ENCODE measurements at regions not wholly inside any gene's neighbourhood (a gene's known extent, or its start where the extent isn't known, plus 50 kb on each side); places are given as distances from the start of the nearest gene placed in this dataset.

DNA sequence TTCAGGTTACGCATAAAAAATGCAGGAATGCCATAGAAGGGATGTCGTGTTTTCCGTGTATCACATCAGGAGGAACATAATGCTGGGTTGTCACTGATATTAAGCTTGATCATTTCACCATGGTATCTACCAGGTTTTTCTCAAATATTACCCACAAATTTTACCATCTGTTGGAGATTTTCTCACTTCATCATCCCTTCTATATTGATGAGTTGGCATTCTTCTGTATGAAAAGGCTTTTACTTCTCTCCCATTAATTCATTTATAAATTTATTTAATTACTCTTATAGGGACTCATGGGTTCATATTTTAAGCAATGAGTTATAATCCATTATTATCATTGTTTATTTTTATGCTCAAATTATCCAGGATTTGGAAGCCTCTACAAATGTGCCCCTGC, 608.2 kb downstream of the EPHA4 start:
- Histone ChIP-seq H2AFZ (ENCODE audit: low read length) (no peak overlapping the region), H3K79me2 (ENCODE audit: insufficient read depth, low read length) (no peaks in the 10 kb centered on the region), H3K36me3 (ENCODE audit: insufficient read depth, low read length) (no peaks in the 10 kb centered on the region), H3K4me3 (ENCODE audit: insufficient read depth, low read length) (no peak overlapping the region), H3K4me1 (ENCODE audit: insufficient read depth, low read length) (no peaks in the 10 kb centered on the region), H3K27ac (ENCODE audit: low read depth, low read length) (no peak overlapping the region), H3K4me2 (ENCODE audit: insufficient read depth, low read length) (no peak overlapping the region), H3K27me3 (ENCODE audit: insufficient read depth, low read length) (no peaks in the 10 kb centered on the region), H4K20me1 (ENCODE audit: insufficient read depth, low read length) (no peaks in the 10 kb centered on the region), H3K9me3 (ENCODE audit: low read depth, low read length) (no peaks in the 10 kb centered on the region)
- no peak for DNase-seq (ENCODE audit: insufficient read length, low spot score, missing footprints)
- TF ChIP-seq, protein P1, sequence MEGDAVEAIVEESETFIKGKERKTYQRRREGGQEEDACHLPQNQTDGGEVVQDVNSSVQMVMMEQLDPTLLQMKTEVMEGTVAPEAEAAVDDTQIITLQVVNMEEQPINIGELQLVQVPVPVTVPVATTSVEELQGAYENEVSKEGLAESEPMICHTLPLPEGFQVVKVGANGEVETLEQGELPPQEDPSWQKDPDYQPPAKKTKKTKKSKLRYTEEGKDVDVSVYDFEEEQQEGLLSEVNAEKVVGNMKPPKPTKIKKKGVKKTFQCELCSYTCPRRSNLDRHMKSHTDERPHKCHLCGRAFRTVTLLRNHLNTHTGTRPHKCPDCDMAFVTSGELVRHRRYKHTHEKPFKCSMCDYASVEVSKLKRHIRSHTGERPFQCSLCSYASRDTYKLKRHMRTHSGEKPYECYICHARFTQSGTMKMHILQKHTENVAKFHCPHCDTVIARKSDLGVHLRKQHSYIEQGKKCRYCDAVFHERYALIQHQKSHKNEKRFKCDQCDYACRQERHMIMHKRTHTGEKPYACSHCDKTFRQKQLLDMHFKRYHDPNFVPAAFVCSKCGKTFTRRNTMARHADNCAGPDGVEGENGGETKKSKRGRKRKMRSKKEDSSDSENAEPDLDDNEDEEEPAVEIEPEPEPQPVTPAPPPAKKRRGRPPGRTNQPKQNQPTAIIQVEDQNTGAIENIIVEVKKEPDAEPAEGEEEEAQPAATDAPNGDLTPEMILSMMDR (IDR thresholded peaks at IDR 0.05; ENCODE audit: extremely low read depth, low read depth, low read length): no peak

DNA sequence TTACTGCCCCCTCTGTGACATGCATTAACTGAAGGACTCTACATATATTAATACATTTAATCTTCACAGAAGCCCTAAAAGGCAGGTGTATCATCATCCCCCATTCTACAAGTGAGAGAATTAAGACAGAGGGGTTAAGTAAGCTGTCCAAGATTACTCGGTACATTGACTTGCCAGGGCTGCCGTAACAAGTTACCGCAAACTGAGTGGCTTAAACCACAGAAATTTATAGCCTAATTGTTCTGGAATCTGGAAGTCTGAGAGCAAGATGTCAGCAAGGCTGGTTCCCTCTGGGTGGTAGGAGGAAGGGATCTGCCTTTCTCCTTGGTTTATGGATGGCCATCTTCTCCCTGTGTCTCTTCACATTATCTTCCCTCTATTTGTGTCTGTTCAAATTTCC, 605.5 kb downstream of the EPHA4 start:
- Histone ChIP-seq H4K20me1 (ENCODE audit: insufficient read depth, low read length) (no peaks in the 10 kb centered on the region), H3K36me3 (ENCODE audit: insufficient read depth, low read length) (no peaks in the 10 kb centered on the region), H3K27me3 (ENCODE audit: insufficient read depth, low read length) (no peaks in the 10 kb centered on the region), H3K9me3 (ENCODE audit: low read depth, low read length) (no peaks in the 10 kb centered on the region), H3K4me1 (ENCODE audit: insufficient read depth, low read length) (no peaks in the 10 kb centered on the region), H3K4me2 (ENCODE audit: insufficient read depth, low read length) (no peak overlapping the region), H2AFZ (ENCODE audit: low read length) (no peak overlapping the region), H3K4me3 (ENCODE audit: insufficient read depth, low read length) (no peak overlapping the region), H3K79me2 (ENCODE audit: insufficient read depth, low read length) (no peaks in the 10 kb centered on the region), H3K27ac (ENCODE audit: low read depth, low read length) (no peak overlapping the region)
- DNase-seq (ENCODE audit: insufficient read length, low spot score, missing footprints): peak; percentile 29
- TF ChIP-seq, protein P1 (IDR thresholded peaks at IDR 0.05; ENCODE audit: extremely low read depth, low read depth, low read length): no peak

GRCh38 chr2:220969348-220969747, 602.8 kb downstream of the EPHA4 start:
- Histone ChIP-seq H3K36me3 (ENCODE audit: insufficient read depth, low read length) (no peaks in the 10 kb centered on the region), H3K27me3 (ENCODE audit: insufficient read depth, low read length) (no peaks in the 10 kb centered on the region), H3K4me2 (ENCODE audit: insufficient read depth, low read length) (no peak overlapping the region), H2AFZ (ENCODE audit: low read length) (no peak overlapping the region), H3K79me2 (ENCODE audit: insufficient read depth, low read length) (no peaks in the 10 kb centered on the region), H3K4me1 (ENCODE audit: insufficient read depth, low read length) (no peaks in the 10 kb centered on the region), H4K20me1 (ENCODE audit: insufficient read depth, low read length) (no peaks in the 10 kb centered on the region), H3K9me3 (ENCODE audit: low read depth, low read length) (no peaks in the 10 kb centered on the region), H3K27ac (ENCODE audit: low read depth, low read length) (no peak overlapping the region), H3K4me3 (ENCODE audit: insufficient read depth, low read length) (no peak overlapping the region)
- TF ChIP-seq, protein P1 (IDR thresholded peaks at IDR 0.05; ENCODE audit: extremely low read depth, low read depth, low read length): no peak
- no peak for DNase-seq (ENCODE audit: insufficient read length, low spot score, missing footprints)

DNA sequence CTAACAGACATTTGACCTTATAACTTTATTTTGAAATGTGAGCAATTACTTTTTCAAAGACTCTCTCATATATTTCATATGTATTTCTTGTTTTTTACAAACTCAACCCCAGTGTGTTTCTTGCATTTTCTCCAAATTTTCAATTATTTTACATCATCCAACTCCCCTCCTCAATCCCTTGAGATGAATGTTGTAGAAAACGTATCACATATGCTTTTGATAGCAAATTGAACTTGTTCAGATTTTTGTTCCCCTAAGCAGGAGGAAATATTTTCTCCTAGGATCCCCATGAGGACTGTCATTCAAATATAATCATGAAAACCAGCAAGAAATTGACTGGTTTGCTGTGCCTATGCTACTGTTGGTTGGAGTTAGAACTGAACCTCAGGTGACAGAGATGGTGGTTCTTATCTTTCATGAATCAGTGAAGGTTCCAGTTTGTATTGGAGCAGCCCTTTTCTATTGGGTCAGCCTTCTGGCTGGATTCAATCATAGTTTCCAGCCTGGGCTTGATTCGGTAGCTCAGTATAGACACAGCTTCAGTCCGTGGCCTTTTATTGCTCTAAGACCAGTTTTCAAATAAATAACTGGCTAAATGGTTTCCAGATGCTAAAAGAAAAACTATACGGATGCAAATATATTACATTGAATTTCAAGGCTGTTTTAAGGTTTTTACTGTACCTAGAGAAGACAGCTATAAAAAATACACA, 591.0 kb downstream of the EPHA4 start:
- no peaks in the 10 kb centered on the region for H3K36me3 ChIP-seq (ENCODE audit: insufficient read depth, low read length)
- H3K9me3 ChIP-seq (ENCODE audit: low read depth, low read length): peaks cover 3% of the 10 kb centered on the region
- H3K4me1 ChIP-seq (ENCODE audit: insufficient read depth, low read length): no peaks in the 10 kb centered on the region
- no peaks in the 10 kb centered on the region for H4K20me1 ChIP-seq (ENCODE audit: insufficient read depth, low read length)
- H3K4me3 ChIP-seq (ENCODE audit: insufficient read depth, low read length): no peak overlapping the region
- H2AFZ ChIP-seq (ENCODE audit: low read length): no peak overlapping the region
- H3K27me3 ChIP-seq (ENCODE audit: insufficient read depth, low read length): no peaks in the 10 kb centered on the region
- no peak for DNase-seq (ENCODE audit: insufficient read length, low spot score, missing footprints)
- no peaks in the 10 kb centered on the region for H3K79me2 ChIP-seq (ENCODE audit: insufficient read depth, low read length)
- TF ChIP-seq, protein P1 (IDR thresholded peaks at IDR 0.05; ENCODE audit: extremely low read depth, low read depth, low read length): no peak
- no peak overlapping the region for H3K4me2 ChIP-seq (ENCODE audit: insufficient read depth, low read length)
- H3K27ac ChIP-seq (ENCODE audit: low read depth, low read length): no peak overlapping the region
